ENCODE measurements at regions not wholly inside any gene's neighbourhood (a gene's known extent, or its start where the extent isn't known, plus 50 kb on each side); places are given as distances from the start of the nearest gene placed in this dataset.

- Histone ChIP-seq H3K79me1 (ENCODE audit: insufficient read depth, low read depth, low read length, poor library complexity, severe bottlenecking) (no peaks in the 10 kb centered on the region), H3K4ac (ENCODE audit: low read depth, low read length) (no peak overlapping the region), H3K4me1 (ENCODE audit: insufficient read depth, low read length) (no peaks in the 10 kb centered on the region), H3K79me2 (ENCODE audit: insufficient read depth, low read length) (no peaks in the 10 kb centered on the region), H3K27me3 (ENCODE audit: insufficient read depth, low read length) (no peaks in the 10 kb centered on the region), H3K14ac (ENCODE audit: insufficient read depth, low read length) (no peak overlapping the region), H2AFZ (ENCODE audit: low read length) (no peak overlapping the region), H3K18ac (ENCODE audit: insufficient read length, low read depth, low read length) (no peak overlapping the region), H3K4me2 (ENCODE audit: insufficient read depth, insufficient read length, low read length) (no peak overlapping the region), H2BK120ac (ENCODE audit: low read depth, low read length, poor library complexity, severe bottlenecking) (no peak overlapping the region), H2AK5ac (ENCODE audit: insufficient read length, low read length) (no peak overlapping the region), H2BK12ac (ENCODE audit: insufficient read length, low read depth, low read length) (no peak overlapping the region), H4K5ac (ENCODE audit: insufficient read length, low read depth, low read length) (no peak overlapping the region), H3K27ac (ENCODE audit: insufficient read length, low read depth, low read length) (no peak overlapping the region), H2BK20ac (ENCODE audit: low read depth, low read length, poor library complexity, severe bottlenecking) (no peak overlapping the region), H3K56ac (ENCODE audit: insufficient read length, low read depth, low read length) (no peak overlapping the region), H3K9ac (ENCODE audit: extremely low read depth, insufficient read length, low read length) (no peak overlapping the region), H4K8ac (replicated peaks; ENCODE audit: insufficient read length, low read depth, low read length) (no peak overlapping the region), H4K91ac (ENCODE audit: insufficient read length, low read depth, low read length) (no peak overlapping the region), H3K23me2 (ENCODE audit: insufficient read length, low read depth, low read length, poor library complexity, severe bottlenecking) (no peaks in the 10 kb centered on the region), H4K20me1 (ENCODE audit: control insufficient read depth, insufficient read depth, insufficient read length) (no peaks in the 10 kb centered on the region), H3K23ac (ENCODE audit: insufficient read length, low read depth, low read length) (no peak overlapping the region), H3K9me3 (ENCODE audit: control insufficient read depth, low read depth, low read length) (no peaks in the 10 kb centered on the region), H2BK15ac (ENCODE audit: low read depth, low read length) (no peak overlapping the region), H3T11ph (ENCODE audit: low read length) (no peak overlapping the region), H2BK5ac (ENCODE audit: insufficient read length, low read length) (no peak overlapping the region)
- Mint-ChIP-seq H3K9me3 (peaks cover 0 to 2% of the 10 kb centered on the region in 2 experiments; a peak in 1 of 5 replicates), H3K4me1 (peaks cover 9% of the 10 kb centered on the region in 2 experiments), H3K36me3 (ENCODE audit: insufficient read depth in 1 of 3, low read depth in 3 of 3) (peaks cover 0 to 1% (median 0%) of the 10 kb centered on the region in 3 experiments; a peak in 3 of 7 replicates), H3K4me3 (no peak overlapping the region), H3K27ac (no peak overlapping the region), H3K27me3 (ENCODE audit: low read depth) (no peaks in the 10 kb centered on the region)
- no peak for TF ChIP-seq CTCF (conservative IDR thresholded peaks at IDR 0.05)
- DNase-seq = no peak
Measured at GRCh38 chr3:164883171-164883570, 195.1 kb downstream of the SI start.
